ENCODE measurements at regions not wholly inside any gene's neighbourhood (a gene's known extent, or its start where the extent isn't known, plus 50 kb on each side); places are given as distances from the start of the nearest gene placed in this dataset.

DNA sequence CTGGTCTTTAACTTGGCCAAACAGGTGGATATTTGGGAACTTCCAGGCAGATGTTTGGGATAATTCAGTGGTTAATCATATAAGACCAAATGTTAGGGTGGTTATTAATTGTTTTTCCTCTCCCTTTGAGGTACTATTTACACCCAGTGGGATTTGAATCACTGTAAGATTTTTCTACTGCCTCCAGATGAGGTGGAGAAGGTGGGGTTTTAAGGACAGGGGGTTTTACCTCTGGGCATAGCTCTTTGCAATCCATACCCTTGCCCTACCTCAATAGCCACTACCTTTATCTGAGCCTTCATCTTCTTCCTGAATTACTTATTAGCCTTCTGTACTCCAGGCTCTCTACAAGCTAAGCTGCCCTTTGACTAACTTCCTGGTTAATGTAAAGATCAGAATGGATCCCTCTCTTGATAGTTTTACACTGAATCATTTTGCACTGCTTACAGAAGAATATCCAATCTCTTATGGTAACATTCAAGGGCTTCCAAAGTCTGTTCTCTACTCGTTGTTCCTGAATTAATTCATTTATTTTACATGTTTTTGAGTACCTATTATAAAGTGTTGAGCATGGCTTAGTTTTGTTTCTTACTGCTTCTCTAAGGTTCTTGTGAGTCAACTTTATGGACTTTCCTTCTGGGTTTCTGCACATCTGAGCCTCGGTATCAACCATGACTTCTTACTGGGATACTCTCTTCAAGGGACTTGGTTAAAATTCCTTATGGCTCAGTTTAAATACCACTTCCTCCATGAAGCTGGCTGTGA is 331.2 kb upstream of the TBL1XR1 start:
- Mint-ChIP-seq H3K4me1 (peaks cover 23% of the 10 kb centered on the region), H3K9me3 (peaks cover 5% of the 10 kb centered on the region), H3K4me3 (no peak overlapping the region), H3K27ac (no peak overlapping the region), H3K27me3 (no peaks in the 10 kb centered on the region), H3K36me3 (ENCODE audit: low read depth) (peaks cover 2% of the 10 kb centered on the region)
- no peak for ATAC-seq
- no peak for DNase-seq

- H3K9me3 Mint-ChIP-seq = peaks cover 5% of the 10 kb centered on the region
- peaks cover 2% of the 10 kb centered on the region for H3K36me3 Mint-ChIP-seq (ENCODE audit: low read depth)
- peaks cover 16% of the 10 kb centered on the region for H3K4me1 Mint-ChIP-seq
- no peak for DNase-seq
- no peak overlapping the region for H3K4me3 Mint-ChIP-seq
- ATAC-seq = peak; percentile 33
- H3K27ac Mint-ChIP-seq = no peak overlapping the region
- no peaks in the 10 kb centered on the region for H3K27me3 Mint-ChIP-seq
Measured at GRCh38 chr3:177529071-177529550, 331.8 kb upstream of the TBL1XR1 start.

GRCh38 chr3:177529716-177530335 is 332.5 kb upstream of the TBL1XR1 start:
- no peak for ATAC-seq
- peaks cover 15% of the 10 kb centered on the region for H3K4me1 Mint-ChIP-seq
- H3K4me3 Mint-ChIP-seq = no peak overlapping the region
- peaks cover 2% of the 10 kb centered on the region for H3K36me3 Mint-ChIP-seq (ENCODE audit: low read depth)
- DNase-seq = no peak
- H3K27ac Mint-ChIP-seq = no peak overlapping the region
- peaks cover 4% of the 10 kb centered on the region for H3K9me3 Mint-ChIP-seq
- H3K27me3 Mint-ChIP-seq = no peaks in the 10 kb centered on the region

DNA sequence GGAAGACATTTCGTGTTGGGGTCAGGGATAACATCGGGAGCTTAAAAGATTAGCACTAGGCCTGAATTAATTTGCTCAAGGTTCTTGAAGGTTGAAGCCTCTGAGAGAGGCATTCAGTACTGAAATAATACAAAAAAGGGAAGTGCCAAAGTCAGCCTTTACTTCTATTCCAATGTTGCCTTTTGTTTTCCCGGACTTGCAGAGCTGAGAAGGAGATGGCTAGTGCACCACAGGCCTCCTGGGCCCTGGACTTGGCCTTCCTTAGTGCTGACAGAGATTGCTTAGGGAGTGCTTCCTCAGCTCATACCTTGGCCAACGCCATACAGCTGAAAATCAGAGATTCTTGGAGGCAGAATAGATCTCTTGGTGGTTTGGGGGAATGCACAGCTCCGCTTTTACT is 333.6 kb upstream of the TBL1XR1 start:
- Mint-ChIP-seq H3K36me3 (ENCODE audit: low read depth) (no peaks in the 10 kb centered on the region), H3K27me3 (no peaks in the 10 kb centered on the region), H3K9me3 (no peaks in the 10 kb centered on the region), H3K27ac (no peak overlapping the region), H3K4me3 (no peak overlapping the region), H3K4me1 (peaks cover 15% of the 10 kb centered on the region)
- ATAC-seq = no peak
- no peak for DNase-seq

DNA sequence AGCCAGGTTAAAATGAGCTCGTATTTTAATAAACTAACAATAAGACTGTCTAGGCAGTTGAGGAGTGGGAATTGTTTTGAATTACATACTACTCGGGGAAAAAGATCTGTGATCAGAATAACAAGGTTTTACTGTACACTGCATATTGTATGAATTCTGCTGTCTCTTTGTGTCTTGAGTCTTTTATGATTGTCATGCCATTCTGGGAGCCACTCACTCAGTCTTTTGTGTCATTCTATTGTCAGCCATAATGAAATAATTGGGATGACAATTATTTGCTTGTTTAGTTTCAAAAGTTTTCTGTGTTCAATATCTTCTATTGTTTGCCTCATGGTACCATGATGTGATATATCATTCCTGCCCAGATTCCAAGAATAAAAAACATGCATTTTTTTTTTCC is 339.6 kb upstream of the TBL1XR1 start:
- Mint-ChIP-seq H3K27me3 (no peaks in the 10 kb centered on the region), H3K9me3 (peaks cover 3% of the 10 kb centered on the region), H3K4me3 (no peak overlapping the region), H3K27ac (no peak overlapping the region), H3K36me3 (ENCODE audit: low read depth) (no peaks in the 10 kb centered on the region), H3K4me1 (peaks cover 28% of the 10 kb centered on the region)
- no peak for ATAC-seq
- no peak for DNase-seq

GRCh38 chr3:177537612-177538011 is 340.3 kb upstream of the TBL1XR1 start:
- no peak overlapping the region for H3K4me3 Mint-ChIP-seq
- H3K27me3 Mint-ChIP-seq = no peaks in the 10 kb centered on the region
- H3K36me3 Mint-ChIP-seq (ENCODE audit: low read depth) = no peaks in the 10 kb centered on the region
- ATAC-seq (no peak), DNase-seq (no peak)
- H3K9me3 Mint-ChIP-seq = peaks cover 3% of the 10 kb centered on the region
- peaks cover 28% of the 10 kb centered on the region for H3K4me1 Mint-ChIP-seq
- no peak overlapping the region for H3K27ac Mint-ChIP-seq

- no peak for ATAC-seq
- Mint-ChIP-seq H3K27ac (no peak overlapping the region), H3K36me3 (ENCODE audit: low read depth) (no peaks in the 10 kb centered on the region), H3K4me3 (no peak overlapping the region), H3K9me3 (peaks cover 3% of the 10 kb centered on the region), H3K4me1 (peaks cover 28% of the 10 kb centered on the region), H3K27me3 (no peaks in the 10 kb centered on the region)
- no peak for DNase-seq
Measured at GRCh38 chr3:177538048-177538749, 340.9 kb upstream of the TBL1XR1 start.

DNA sequence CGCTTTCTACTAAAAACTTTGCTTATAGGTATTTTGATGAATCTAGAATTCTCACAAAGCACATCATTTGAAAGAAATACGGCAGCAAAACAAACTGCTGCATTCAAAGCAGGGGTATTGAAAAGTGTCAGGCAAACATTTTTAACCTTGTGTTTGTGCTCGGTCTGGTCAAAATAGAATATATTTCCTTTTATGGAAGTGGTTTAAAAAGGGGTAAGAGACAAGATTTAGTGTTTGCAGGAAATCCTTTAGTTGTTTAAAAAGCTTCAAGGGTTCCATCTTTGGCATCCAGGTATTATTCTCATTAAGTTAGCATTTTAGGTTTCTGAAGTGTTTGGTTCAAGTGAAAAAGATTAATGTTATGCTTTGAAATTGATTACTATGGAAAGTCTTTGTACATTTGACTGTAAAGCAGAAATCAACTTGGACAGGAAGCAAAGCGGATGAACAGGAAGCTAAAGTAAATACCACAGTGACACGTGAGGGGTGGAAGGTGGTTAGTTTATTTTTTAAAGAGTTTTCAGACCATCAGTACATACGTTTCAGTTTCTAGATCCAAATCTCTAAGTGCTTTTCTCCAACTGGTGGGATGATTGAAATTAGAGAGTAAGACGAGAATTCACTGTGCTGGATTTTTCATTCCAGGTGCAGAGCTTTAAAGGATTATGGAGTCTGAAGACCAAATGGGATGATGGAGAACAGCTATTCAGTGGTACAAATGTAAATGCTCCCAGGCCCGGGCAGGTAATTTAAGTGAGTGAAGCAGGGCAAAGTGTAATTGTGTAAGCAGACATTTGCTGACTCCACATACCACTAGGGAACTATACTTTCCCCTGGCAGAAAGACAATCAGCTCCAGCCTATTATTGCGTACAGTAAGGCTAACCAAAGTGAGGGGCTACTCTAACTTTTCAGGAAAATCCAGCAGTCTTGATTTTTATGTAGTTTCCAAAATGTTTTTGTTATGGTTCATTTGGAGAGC is 341.8 kb upstream of the TBL1XR1 start:
- DNase-seq (no peak), ATAC-seq (no peak)
- peaks cover 3% of the 10 kb centered on the region for H3K9me3 Mint-ChIP-seq
- peak overlapping the region; percentile 71 for H3K27ac Mint-ChIP-seq
- peaks cover 28% of the 10 kb centered on the region for H3K4me1 Mint-ChIP-seq
- peak overlapping the region; percentile 65 for H3K4me3 Mint-ChIP-seq
- H3K36me3 Mint-ChIP-seq (ENCODE audit: low read depth) = no peaks in the 10 kb centered on the region
- no peaks in the 10 kb centered on the region for H3K27me3 Mint-ChIP-seq

DNA sequence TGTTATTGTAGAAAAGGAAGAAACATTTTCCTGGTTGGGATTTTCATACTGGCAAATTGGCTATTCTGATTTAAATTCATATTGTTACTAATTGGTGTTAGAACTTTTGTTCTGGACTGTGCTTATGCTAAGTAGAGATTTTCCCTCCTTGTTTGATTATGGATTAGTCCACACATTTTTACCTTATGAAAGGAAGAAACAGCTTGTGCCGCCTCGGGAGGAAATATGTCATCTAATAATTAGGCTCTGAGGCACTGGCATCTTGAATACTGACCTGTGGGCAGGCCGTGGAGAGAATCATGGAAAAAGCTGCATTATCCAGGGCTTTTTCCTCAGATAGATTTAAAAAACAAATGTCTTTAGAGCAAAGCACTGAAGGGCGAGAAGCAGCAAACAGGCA is 344.3 kb upstream of the TBL1XR1 start:
- DNase-seq = no peak
- H3K4me1 Mint-ChIP-seq = peaks cover 32% of the 10 kb centered on the region
- H3K27ac Mint-ChIP-seq = no peak overlapping the region
- H3K27me3 Mint-ChIP-seq = no peaks in the 10 kb centered on the region
- no peak overlapping the region for H3K4me3 Mint-ChIP-seq
- ATAC-seq = no peak
- no peaks in the 10 kb centered on the region for H3K36me3 Mint-ChIP-seq (ENCODE audit: low read depth)
- peaks cover 3% of the 10 kb centered on the region for H3K9me3 Mint-ChIP-seq

DNA sequence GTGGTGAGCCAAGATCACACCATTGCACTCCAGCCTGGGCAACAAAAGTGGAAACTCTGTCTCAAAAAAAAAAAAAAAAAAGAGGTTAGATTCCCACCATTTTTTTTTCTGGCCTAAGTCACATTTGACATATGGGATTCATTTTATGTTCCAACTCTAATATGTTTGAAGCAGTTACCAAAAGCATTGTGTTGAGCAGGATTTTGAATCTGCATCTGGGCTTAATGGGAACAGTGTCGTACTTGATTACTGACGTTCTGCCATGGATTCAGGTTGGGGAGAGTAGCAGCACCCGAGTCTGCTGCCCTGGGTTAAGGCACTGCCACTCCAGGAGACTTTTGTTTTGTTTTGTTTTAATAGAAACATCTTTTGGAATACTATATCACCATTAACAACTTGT is 348.7 kb upstream of the TBL1XR1 start:
- H3K27ac Mint-ChIP-seq = no peak overlapping the region
- ATAC-seq = no peak
- no peaks in the 10 kb centered on the region for H3K9me3 Mint-ChIP-seq

DNA sequence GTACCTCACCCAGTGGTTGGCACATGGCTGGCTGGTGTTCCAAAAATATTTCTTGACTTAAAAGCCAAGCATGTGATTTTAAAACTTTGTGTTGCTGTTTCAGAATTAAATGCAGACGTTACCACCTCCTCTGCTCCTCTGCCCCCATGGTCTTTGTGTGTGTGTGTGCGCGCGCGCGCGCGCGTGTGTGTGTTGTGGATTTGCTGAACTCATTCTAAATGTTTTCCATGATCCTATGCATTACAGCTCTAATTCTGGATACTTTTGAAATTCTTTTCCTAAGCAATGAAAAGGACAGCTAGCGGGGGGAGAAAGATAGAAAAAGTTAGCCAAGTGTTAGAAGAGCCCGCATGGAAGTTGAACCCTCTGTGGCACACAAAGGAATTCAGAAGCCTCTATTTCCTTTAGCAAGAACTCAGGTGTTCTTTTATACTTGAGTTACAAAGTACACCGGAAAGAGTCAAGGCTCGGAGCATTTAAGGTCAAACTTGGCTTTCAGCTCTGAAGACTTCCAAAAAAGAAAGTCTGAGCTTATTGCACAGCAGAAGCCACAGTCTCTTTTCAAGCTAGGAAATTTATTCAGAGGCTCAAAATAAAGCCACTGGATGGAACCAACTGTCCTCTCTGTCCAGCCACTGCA is 350.5 kb upstream of the TBL1XR1 start:
- Mint-ChIP-seq H3K27ac (no peak overlapping the region), H3K9me3 (no peaks in the 10 kb centered on the region), H3K4me3 (no peak overlapping the region), H3K36me3 (ENCODE audit: low read depth) (no peaks in the 10 kb centered on the region), H3K27me3 (no peaks in the 10 kb centered on the region), H3K4me1 (peaks cover 26% of the 10 kb centered on the region)
- DNase-seq = no peak
- ATAC-seq = no peak

More for the DNA sequence above, 348.7 kb upstream of the TBL1XR1 start:
- H3K36me3 Mint-ChIP-seq (ENCODE audit: low read depth) = no peaks in the 10 kb centered on the region
- H3K27me3 Mint-ChIP-seq = no peaks in the 10 kb centered on the region
- no peak overlapping the region for H3K4me3 Mint-ChIP-seq
- H3K4me1 Mint-ChIP-seq = peaks cover 13% of the 10 kb centered on the region
- no peak for DNase-seq

GRCh38 chr3:177550667-177551066 is 353.4 kb upstream of the TBL1XR1 start:
- no peaks in the 10 kb centered on the region for H3K27me3 Mint-ChIP-seq
- H3K4me1 Mint-ChIP-seq = peaks cover 32% of the 10 kb centered on the region
- no peak overlapping the region for H3K4me3 Mint-ChIP-seq
- H3K9me3 Mint-ChIP-seq = no peaks in the 10 kb centered on the region
- DNase-seq = no peak
- ATAC-seq = no peak
- no peak overlapping the region for H3K27ac Mint-ChIP-seq
- H3K36me3 Mint-ChIP-seq (ENCODE audit: low read depth) = no peaks in the 10 kb centered on the region

DNA sequence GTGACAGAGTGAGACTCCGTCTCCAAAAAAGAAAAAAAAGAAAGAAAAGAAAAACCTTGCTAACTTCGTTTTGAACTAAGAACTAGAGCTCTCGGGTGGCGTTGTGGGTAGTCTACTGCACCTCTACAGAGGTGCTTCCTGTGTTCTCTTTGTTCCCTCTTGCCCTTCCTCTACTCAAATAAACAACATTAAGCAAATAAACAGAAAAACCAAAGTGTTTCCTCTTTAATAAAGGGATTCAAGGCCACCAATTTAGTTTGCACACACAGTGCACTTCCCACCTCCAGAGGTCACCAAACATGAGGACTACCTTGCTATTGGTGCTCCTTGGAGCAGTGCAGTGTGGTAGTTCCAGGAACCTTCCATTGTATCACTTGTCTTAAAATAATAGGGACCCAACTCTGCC is 354.2 kb upstream of the TBL1XR1 start:
- no peak overlapping the region for H3K4me3 Mint-ChIP-seq

DNA sequence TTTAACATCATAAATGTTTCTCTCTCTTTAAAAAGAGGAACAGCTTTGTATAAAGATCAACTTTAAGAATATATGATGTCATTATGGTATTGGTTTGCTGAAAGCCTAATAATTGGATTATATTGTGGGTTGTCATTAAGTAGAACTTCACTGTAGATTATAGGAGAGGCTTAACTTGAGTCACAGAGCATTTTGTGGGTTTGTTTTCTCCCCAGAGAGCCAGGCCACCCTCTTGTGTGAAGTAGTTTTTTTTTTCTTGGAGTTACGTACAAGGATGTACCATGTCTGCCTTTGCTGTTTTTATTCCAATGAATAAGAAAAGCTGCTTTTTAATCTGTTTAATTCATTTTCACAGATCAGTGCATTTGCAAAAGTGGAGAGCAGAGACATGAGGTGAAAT is 354.8 kb upstream of the TBL1XR1 start:
- Mint-ChIP-seq H3K27ac (no peak overlapping the region), H3K27me3 (no peaks in the 10 kb centered on the region), H3K4me3 (no peak overlapping the region), H3K36me3 (ENCODE audit: low read depth) (no peaks in the 10 kb centered on the region), H3K4me1 (peaks cover 34% of the 10 kb centered on the region), H3K9me3 (no peaks in the 10 kb centered on the region)
- ATAC-seq (no peak), DNase-seq (no peak)

More for the DNA sequence above, 354.2 kb upstream of the TBL1XR1 start:
- Mint-ChIP-seq H3K9me3 (no peaks in the 10 kb centered on the region), H3K4me1 (peaks cover 34% of the 10 kb centered on the region), H3K27ac (no peak overlapping the region), H3K27me3 (no peaks in the 10 kb centered on the region), H3K36me3 (ENCODE audit: low read depth) (no peaks in the 10 kb centered on the region)
- DNase-seq (no peak), ATAC-seq (peak; percentile 60)

Data from activated naive CD8-positive, alpha-beta T cell treated with anti-CD3 and anti-CD28 coated beads, Interleukin-2, amount 50 U/mL, for 24 hours (primary cell).